ENCODE measurements at regions not wholly inside any gene's neighbourhood (a gene's known extent, or its start where the extent isn't known, plus 50 kb on each side); places are given as distances from the start of the nearest gene placed in this dataset.

- TF ChIP-seq CTCF (IDR thresholded peaks at IDR 0.05), result no peak
- Histone ChIP-seq H3K4me3 (replicated peaks in 1 of 3; ENCODE audit: low read depth in 2 of 3, low read length in 3 of 3) (no peak overlapping the region), H3K27ac (ENCODE audit: low read depth in 1 of 2, low read length in 2 of 2) (no peak overlapping the region), H3K4me1 (ENCODE audit: control insufficient read depth in 1 of 2, insufficient read depth in 2 of 2, low read length in 2 of 2) (no peaks in the 10 kb centered on the region), H3K4me2 (replicated peaks; ENCODE audit: extremely low read depth, low read length, poor library complexity, severe bottlenecking) (no peak overlapping the region), H3K36me3 (replicated peaks in 1 of 2; ENCODE audit: control insufficient read depth in 1 of 2, insufficient read depth in 2 of 2, low read length in 2 of 2) (no peaks in the 10 kb centered on the region), H3K79me2 (ENCODE audit: insufficient read depth, low read length) (no peaks in the 10 kb centered on the region), H3K9ac (ENCODE audit: insufficient read depth, low read length, poor library complexity, severe bottlenecking) (no peak overlapping the region), H3K9me3 (replicated peaks in 1 of 2; ENCODE audit: control insufficient read depth in 1 of 2, insufficient read depth in 1 of 2, low read length in 2 of 2) (no peaks in the 10 kb centered on the region), H2AFZ (ENCODE audit: insufficient read depth, low read depth, low read length, poor library complexity, severe bottlenecking) (no peak overlapping the region), H4K20me1 (ENCODE audit: insufficient read depth, low read length) (no peaks in the 10 kb centered on the region), H3K27me3 (ENCODE audit: control insufficient read depth in 2 of 2, insufficient read depth in 2 of 2, low read length in 2 of 2) (no peaks in the 10 kb centered on the region)
- Mint-ChIP-seq H3K4me3 (no peak overlapping the region), H3K27me3 (ENCODE audit: low read depth in 3 of 3) (no peaks in the 10 kb centered on the region), H3K4me1 (no peaks in the 10 kb centered on the region), H3K27ac (no peak overlapping the region), H3K9me3 (peaks cover 0 to 9% (median 3%) of the 10 kb centered on the region in 7 donors), H3K36me3 (no peaks in the 10 kb centered on the region)
- no CpG with 5 or more reads among the region's 2 CpGs for WGBS (ENCODE audit: insufficient coverage)
- no peak for DNase-seq
- intact Hi-C loops (cut with micrococcal nuclease), result no loop called here
These were observed 154.8 kb upstream of the MAP2 start for GRCh38 chr2:209269024-209269423.

- no peak for DNase-seq
- intact Hi-C loops (cut with micrococcal nuclease), result no loop called here
- H3K4me1 ChIP-seq (ENCODE audit: control insufficient read depth in 1 of 2, insufficient read depth in 2 of 2, low read length in 2 of 2), result no peaks in the 10 kb centered on the region
These were observed 147.8 kb upstream of the MAP2 start for GRCh38 chr2:209276000-209276399.

More at GRCh38 chr2:209276000-209276399, 147.8 kb upstream of the MAP2 start:
- Mint-ChIP-seq H3K27me3 (ENCODE audit: low read depth in 3 of 3) (peaks cover 1 to 2% (median 1%) of the 10 kb centered on the region in 3 donors), H3K27ac (no peak overlapping the region), H3K4me3 (no peak overlapping the region), H3K4me1 (no peaks in the 10 kb centered on the region), H3K9me3 (peaks cover 0 to 9% (median 5%) of the 10 kb centered on the region in 7 donors), H3K36me3 (no peaks in the 10 kb centered on the region)
- Histone ChIP-seq H4K20me1 (ENCODE audit: insufficient read depth, low read length) (no peaks in the 10 kb centered on the region), H3K79me2 (ENCODE audit: insufficient read depth, low read length) (no peaks in the 10 kb centered on the region), H3K9ac (ENCODE audit: insufficient read depth, low read length, poor library complexity, severe bottlenecking) (no peak overlapping the region), H3K27ac (ENCODE audit: low read depth in 1 of 2, low read length in 2 of 2) (no peak overlapping the region), H3K27me3 (ENCODE audit: control insufficient read depth in 2 of 2, insufficient read depth in 2 of 2, low read length in 2 of 2) (no peaks in the 10 kb centered on the region), H2AFZ (ENCODE audit: insufficient read depth, low read depth, low read length, poor library complexity, severe bottlenecking) (no peak overlapping the region), H3K9me3 (replicated peaks in 1 of 2; ENCODE audit: control insufficient read depth in 1 of 2, insufficient read depth in 1 of 2, low read length in 2 of 2) (no peaks in the 10 kb centered on the region), H3K4me2 (replicated peaks; ENCODE audit: extremely low read depth, low read length, poor library complexity, severe bottlenecking) (no peak overlapping the region), H3K36me3 (replicated peaks in 1 of 2; ENCODE audit: control insufficient read depth in 1 of 2, insufficient read depth in 2 of 2, low read length in 2 of 2) (no peaks in the 10 kb centered on the region), H3K4me3 (replicated peaks in 1 of 3; ENCODE audit: low read depth in 2 of 3, low read length in 3 of 3) (no peak overlapping the region)
- no peak for TF ChIP-seq CTCF (IDR thresholded peaks at IDR 0.05)
- WGBS (ENCODE audit: insufficient coverage), result 100% methylated on average over 3 of the region's 3 CpGs
